Thoracic aorta (tissue), 2 donors: ENCODE measurements at regions not wholly inside any gene's neighbourhood (a gene's known extent, or its start where the extent isn't known, plus 50 kb on each side); places are given as distances from the start of the nearest gene placed in this dataset.

ENCODE experiments used
- ATAC-seq: fragments of 150-250 bp; one replicate; pipeline ENCODE4 v1.8.0; 2017; ENCODE audit warnings: low read depth; ENCODE audit not compliant: insufficient number of reproducible peaks, low FRiP score
- DNase-seq: peaks from one replicate; pipeline ENCODE4 v3.0.0-alpha.2; 2020; ENCODE audit warnings: low spot score
- H3K27ac ChIP-seq, 2 donors: fragments of 200-600 bp; sonication (generic); 1 replicate in 1 of 2; 2 replicates in 1 of 2; pipeline ENCODE4 v1.5.1; 2016; ENCODE audit warnings: mild to moderate bottlenecking in 2 of 2, moderate library complexity in 2 of 2
- H3K27me3 ChIP-seq: fragments of 200-600 bp; sonication (generic); replicated peaks from 2 replicates; pipeline ENCODE4 v1.6.0; 2016; ENCODE audit warnings: mild to moderate bottlenecking; ENCODE audit not compliant: insufficient read depth
- H3K36me3 ChIP-seq: fragments of 200-600 bp; sonication (generic); one replicate; pipeline ENCODE4 v1.5.1; 2016
- H3K4me1 ChIP-seq, 2 donors: fragments of 200-600 bp; sonication (generic); 1 replicate in 1 of 2; 2 replicates in 1 of 2; pipeline versions ENCODE4 v1.5.1 to v1.6.0; 2016; ENCODE audit warnings: low read depth in 2 of 2, mild to moderate bottlenecking in 1 of 2; ENCODE audit not compliant: control insufficient read depth in 1 of 2
- H3K4me3 ChIP-seq: fragments of 200-600 bp; sonication (generic); 2 replicates; pipeline ENCODE4 v1.5.1; 2016; ENCODE audit warnings: mild to moderate bottlenecking
- H3K9me3 ChIP-seq: fragments of 200-600 bp; sonication (generic); 2 replicates; pipeline ENCODE4 v1.5.1; 2016
- CTCF ChIP-seq: fragments of 200-600 bp; sonication (generic); IDR thresholded peaks from one replicate; pipeline ENCODE4 v1.5.1; 2019; ENCODE audit warnings: antibody characterized with exemption

GRCh38 chr6:48404927-48405326 is 293.9 kb upstream of the PTCHD4 start:
- no peaks in the 10 kb centered on the region for H3K27me3 ChIP-seq
- H3K27ac ChIP-seq: no peak overlapping the region
- no peak overlapping the region for H3K4me3 ChIP-seq
- DNase-seq (no peak), ATAC-seq (no peak)
- H3K9me3 ChIP-seq: no peaks in the 10 kb centered on the region
- no peak for TF ChIP-seq CTCF
- no peaks in the 10 kb centered on the region for H3K4me1 ChIP-seq
- no peaks in the 10 kb centered on the region for H3K36me3 ChIP-seq

- no peaks in the 10 kb centered on the region for H3K9me3 ChIP-seq
Measured at GRCh38 chr6:48403587-48403986, 292.6 kb upstream of the PTCHD4 start.

GRCh38 chr6:48401016-48401415 is 290.0 kb upstream of the PTCHD4 start:
- Histone ChIP-seq H3K9me3 (no peaks in the 10 kb centered on the region), H3K27me3 (no peaks in the 10 kb centered on the region), H3K27ac (no peak overlapping the region), H3K36me3 (no peaks in the 10 kb centered on the region), H3K4me3 (no peak overlapping the region), H3K4me1 (no peaks in the 10 kb centered on the region)
- no peak for DNase-seq
- no peak for ATAC-seq
- TF ChIP-seq CTCF: no peak

More at GRCh38 chr6:48403587-48403986, 292.6 kb upstream of the PTCHD4 start:
- Histone ChIP-seq H3K27ac (no peak overlapping the region), H3K4me3 (no peak overlapping the region), H3K36me3 (no peaks in the 10 kb centered on the region), H3K4me1 (no peaks in the 10 kb centered on the region), H3K27me3 (no peaks in the 10 kb centered on the region)
- DNase-seq (no peak), ATAC-seq (no peak)
- TF ChIP-seq CTCF: no peak

- Histone ChIP-seq H3K4me1 (no peaks in the 10 kb centered on the region), H3K27ac (no peak overlapping the region), H3K9me3 (no peaks in the 10 kb centered on the region), H3K27me3 (no peaks in the 10 kb centered on the region), H3K36me3 (no peaks in the 10 kb centered on the region), H3K4me3 (no peak overlapping the region)
- DNase-seq (no peak), ATAC-seq (no peak)
- TF ChIP-seq CTCF: no peak
Measured at GRCh38 chr6:48397887-48398286, 286.9 kb upstream of the PTCHD4 start.

GRCh38 chr6:48389146-48390043 is 278.4 kb upstream of the PTCHD4 start:
- no peak overlapping the region for H3K4me3 ChIP-seq
- no peak overlapping the region for H3K27ac ChIP-seq
- H3K9me3 ChIP-seq: no peaks in the 10 kb centered on the region
- TF ChIP-seq CTCF: no peak
- no peak for ATAC-seq
- no peaks in the 10 kb centered on the region for H3K27me3 ChIP-seq
- H3K4me1 ChIP-seq: no peaks in the 10 kb centered on the region
- H3K36me3 ChIP-seq: no peaks in the 10 kb centered on the region
- DNase-seq: no peak
